Omental fat pad (tissue), 3 donors: ENCODE measurements at regions not wholly inside any gene's neighbourhood (a gene's known extent, or its start where the extent isn't known, plus 50 kb on each side); places are given as distances from the start of the nearest gene placed in this dataset.

Source experiments
- ATAC-seq: fragments of 150-250 bp; one replicate; pipeline ENCODE4 v1.9.1; 2016; ENCODE audit warnings: mild to moderate bottlenecking, moderate library complexity; ENCODE audit not compliant: low FRiP score
- DNase-seq: peaks from one replicate; pipeline ENCODE4 v3.0.0-alpha.2; 2019; ENCODE audit warnings: low spot score
- TF ChIP-seq, protein P1 (sequence below), 3 donors: fragments of 450-650 bp; IDR thresholded peaks; one replicate each; pipeline ENCODE4 v1.5.1; 2016 to 2017; ENCODE audit warnings: antibody characterized with exemption in 3 of 3, mild to moderate bottlenecking in 3 of 3, moderate library complexity in 2 of 3

DNA sequence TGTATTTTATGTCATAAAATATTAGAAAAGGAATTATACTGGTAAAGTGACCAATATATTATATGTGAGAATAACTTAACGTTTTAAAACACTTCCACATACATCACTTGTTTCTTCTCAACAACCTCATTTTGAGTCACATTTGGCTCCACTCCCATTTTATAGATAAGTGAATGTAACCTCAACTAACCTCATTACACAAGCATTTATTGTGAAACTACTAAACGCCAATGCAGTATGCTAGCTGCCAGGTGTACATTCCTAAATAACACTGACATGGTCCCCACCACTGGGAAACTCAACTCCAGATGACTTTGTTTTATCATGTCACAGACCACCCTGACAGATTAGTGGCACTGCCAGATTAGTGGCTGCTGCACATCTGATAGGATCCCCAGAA is 249.7 kb upstream of the CNTN4 start:
- ATAC-seq (no peak), DNase-seq (no peak)
- TF ChIP-seq, protein P1, sequence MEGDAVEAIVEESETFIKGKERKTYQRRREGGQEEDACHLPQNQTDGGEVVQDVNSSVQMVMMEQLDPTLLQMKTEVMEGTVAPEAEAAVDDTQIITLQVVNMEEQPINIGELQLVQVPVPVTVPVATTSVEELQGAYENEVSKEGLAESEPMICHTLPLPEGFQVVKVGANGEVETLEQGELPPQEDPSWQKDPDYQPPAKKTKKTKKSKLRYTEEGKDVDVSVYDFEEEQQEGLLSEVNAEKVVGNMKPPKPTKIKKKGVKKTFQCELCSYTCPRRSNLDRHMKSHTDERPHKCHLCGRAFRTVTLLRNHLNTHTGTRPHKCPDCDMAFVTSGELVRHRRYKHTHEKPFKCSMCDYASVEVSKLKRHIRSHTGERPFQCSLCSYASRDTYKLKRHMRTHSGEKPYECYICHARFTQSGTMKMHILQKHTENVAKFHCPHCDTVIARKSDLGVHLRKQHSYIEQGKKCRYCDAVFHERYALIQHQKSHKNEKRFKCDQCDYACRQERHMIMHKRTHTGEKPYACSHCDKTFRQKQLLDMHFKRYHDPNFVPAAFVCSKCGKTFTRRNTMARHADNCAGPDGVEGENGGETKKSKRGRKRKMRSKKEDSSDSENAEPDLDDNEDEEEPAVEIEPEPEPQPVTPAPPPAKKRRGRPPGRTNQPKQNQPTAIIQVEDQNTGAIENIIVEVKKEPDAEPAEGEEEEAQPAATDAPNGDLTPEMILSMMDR (IDR thresholded peaks at IDR 0.05) = no peak

GRCh38 chr3:1852950-1853349 is 245.7 kb upstream of the CNTN4 start:
- ATAC-seq (no peak), DNase-seq (no peak)
- TF ChIP-seq, protein P1 (IDR thresholded peaks at IDR 0.05) = no peak

- no peak for DNase-seq
- ATAC-seq = no peak
- TF ChIP-seq, protein P1 (IDR thresholded peaks at IDR 0.05) = no peak
These were observed 242.8 kb upstream of the CNTN4 start for GRCh38 chr3:1855841-1856240.

GRCh38 chr3:1870738-1871137 is 227.9 kb upstream of the CNTN4 start:
- TF ChIP-seq, protein P1 (IDR thresholded peaks at IDR 0.05) = no peak
- ATAC-seq = no peak
- DNase-seq = no peak

- ATAC-seq (no peak), DNase-seq (no peak)
- TF ChIP-seq, protein P1 (IDR thresholded peaks at IDR 0.05) = no peak
These were observed 215.1 kb upstream of the CNTN4 start for GRCh38 chr3:1883534-1883933.

DNA sequence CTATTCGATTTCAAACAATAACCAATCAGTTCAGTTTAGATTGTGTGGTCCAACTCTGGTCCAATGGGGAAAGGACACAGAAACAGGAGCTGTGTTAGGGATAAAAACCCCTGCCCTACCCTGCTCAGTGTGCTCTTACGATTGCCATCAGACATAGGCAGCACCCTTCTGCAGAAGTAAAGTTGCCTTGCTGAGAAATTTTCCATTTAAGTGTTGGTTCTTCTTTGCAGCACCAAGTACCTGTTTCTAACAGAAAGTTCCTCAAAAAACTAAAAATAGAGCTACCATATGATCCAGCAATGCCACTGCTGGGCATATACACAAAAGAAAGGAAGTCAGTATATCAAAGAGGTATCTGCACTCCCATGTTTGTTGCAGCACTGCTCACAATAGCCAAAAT is 206.2 kb upstream of the CNTN4 start:
- DNase-seq = no peak
- TF ChIP-seq, protein P1 (IDR thresholded peaks at IDR 0.05) = no peak
- ATAC-seq = no peak

GRCh38 chr3:1902416-1902815 is 196.2 kb upstream of the CNTN4 start:
- no peak for ATAC-seq
- no peak for DNase-seq
- TF ChIP-seq, protein P1 (IDR thresholded peaks at IDR 0.05) = no peak
